Spleen (tissue), 11 donors: ENCODE measurements at regions not wholly inside any gene's neighbourhood (a gene's known extent, or its start where the extent isn't known, plus 50 kb on each side); places are given as distances from the start of the nearest gene placed in this dataset.
"Not testable (repeated sequence)": the region's sequence is repeated elsewhere in the genome, so short reads cannot be mapped to it uniquely, and the experiment has no call there.

Experiments used
- DNase-seq: peaks from one replicate; pipeline ENCODE4 v3.0.0-alpha.2; 2020
- H3K27ac ChIP-seq, 8 donors: fragments of 200-600 bp; sonication (generic) in 7 of 8; 1 replicate in 4 of 8; 2 replicates in 4 of 8; pipeline versions ENCODE4 v1.5.0 to v1.8.0; 2016 to 2021; ENCODE audit warnings: inconsistent platforms in 4 of 8, mild to moderate bottlenecking in 4 of 8, moderate library complexity in 1 of 8
- H3K27me3 ChIP-seq, 7 donors: fragments of 200-600 bp; sonication (generic) in 6 of 7; replicated peaks in 1 of 7; 1 replicate in 4 of 7; 2 replicates in 3 of 7; pipeline versions ENCODE4 v1.5.0 to v1.8.0; 2016 to 2021; ENCODE audit warnings: inconsistent platforms in 3 of 7, mild to moderate bottlenecking in 1 of 7
- H3K36me3 ChIP-seq, 6 donors: fragments of 200-600 bp; sonication (generic) in 5 of 6; 1 replicate in 4 of 6; 2 replicates in 2 of 6; pipeline versions ENCODE4 v1.5.0 to v1.8.0; 2016 to 2021; ENCODE audit warnings: inconsistent platforms in 2 of 6
- H3K4me1 ChIP-seq, 6 donors: fragments of 200-600 bp; sonication (generic) in 5 of 6; 1 replicate in 3 of 6; 2 replicates in 3 of 6; pipeline versions ENCODE4 v1.5.0 to v1.8.0; 2016 to 2021; ENCODE audit warnings: inconsistent platforms in 3 of 6
- H3K4me3 ChIP-seq, 8 donors: fragments of 200-600 bp; sonication (generic) in 7 of 8; 1 replicate in 4 of 8; 2 replicates in 4 of 8; pipeline versions ENCODE4 v1.5.0 to v1.8.0; 2016 to 2021; ENCODE audit warnings: inconsistent platforms in 4 of 8, mild to moderate bottlenecking in 4 of 8, moderate library complexity in 2 of 8
- H3K9me3 ChIP-seq, 8 donors: fragments of 200-600 bp; sonication (generic) in 7 of 8; 1 replicate in 4 of 8; 2 replicates in 4 of 8; pipeline versions ENCODE4 v1.5.0 to v1.8.0; 2016 to 2021; ENCODE audit warnings: inconsistent platforms in 4 of 8
- CTCF ChIP-seq, 11 experiments: fragments of 200-600 bp in 7 of 11; fragments of 450-650 bp in 4 of 11; sonication (generic) in 4 of 11; IDR thresholded peaks in 8 of 11; conservative IDR thresholded peaks in 3 of 11; 1 replicate in 7 of 11; 2 replicates in 4 of 11; pipeline versions ENCODE4 v1.4.0 to v1.8.0; 2016 to 2021; ENCODE audit warnings: antibody characterized with exemption in 11 of 11, inconsistent platforms in 4 of 11, mild to moderate bottlenecking in 1 of 11
- POLR2A ChIP-seq, 3 donors: fragments of 450-650 bp; IDR thresholded peaks; one replicate each; pipeline ENCODE4 v1.5.1; 2017; ENCODE audit warnings: antibody characterized with exemption in 3 of 3, mild to moderate bottlenecking in 1 of 3
- POLR2AphosphoS5 ChIP-seq, 3 donors: sonication (generic); formaldehyde crosslinking; IDR thresholded peaks; one replicate each; pipeline ENCODE4 v1.5.1; 2017; ENCODE audit warnings: antibody characterized with exemption in 3 of 3
- WGBS, 5 donors: extraction: QIAGEN DNeasy Blood & Tissue Kit in 3 of 5; methylation state at CpG; one replicate each; pipeline versions ENCODE4 v1.1.5 to v1.1.7; 2013 to 2018; 5-methylcytosine and 5-hydroxymethylcytosine counted together
- intact Hi-C: fragments of 100-400 bp; cut with DNase I; formaldehyde crosslinking; loops from one replicate; pipeline ENCODE4 v1.15.0; 2023; ENCODE audit warnings: low total_unique reads
- donor health status: healthy with polysubstance abuse.
- donor health status: DM: no; HTN: no; CAD: no; lungs with moderate emphysema.
- donor health status: DM: no; HTN: no; CAD: no.
- donor health status: Bipolar disorder and iron deficiency.
- donor health status: healthy.
- donor health status: DM: no; HTN: no; CAD: no.
- donor health status: DM: yes; HTN: yes; CAD: no.

GRCh38 chr14:97802430-97803373, 1005.5 kb downstream of the VRK1 start:
- no peak for DNase-seq
- Histone ChIP-seq H3K27me3 (no peaks in the 10 kb centered on the region), H3K4me1 (no peaks in the 10 kb centered on the region), H3K9me3 (no peaks in the 10 kb centered on the region), H3K36me3 (no peaks in the 10 kb centered on the region), H3K4me3 (no peak overlapping the region), H3K27ac (no peak overlapping the region)
- WGBS, 5 donors = 85 to 95% (median 91%) methylated on average over 8 of the region's 8 CpGs
- TF ChIP-seq CTCF (IDR thresholded peaks at IDR 0.05 in 8 of 11, conservative IDR thresholded peaks at IDR 0.05 in 3 of 11) = no peak
- TF ChIP-seq POLR2AphosphoS5 (IDR thresholded peaks at IDR 0.05) = no peak
- no peak for TF ChIP-seq POLR2A (IDR thresholded peaks at IDR 0.05)
- intact Hi-C loops = no loop called here

GRCh38 chr14:97804056-97804455, 1006.9 kb downstream of the VRK1 start:
- H3K27ac ChIP-seq = no peak overlapping the region
- no peak overlapping the region for H3K4me3 ChIP-seq
- no peaks in the 10 kb centered on the region for H3K27me3 ChIP-seq
- no peak for DNase-seq
- no peaks in the 10 kb centered on the region for H3K9me3 ChIP-seq
- no peak for TF ChIP-seq POLR2A (IDR thresholded peaks at IDR 0.05)
- no peak for TF ChIP-seq CTCF (IDR thresholded peaks at IDR 0.05 in 8 of 11, conservative IDR thresholded peaks at IDR 0.05 in 3 of 11)
- TF ChIP-seq POLR2AphosphoS5 (IDR thresholded peaks at IDR 0.05) = no peak
- no peaks in the 10 kb centered on the region for H3K4me1 ChIP-seq
- intact Hi-C loops = no loop called here
- H3K36me3 ChIP-seq = no peaks in the 10 kb centered on the region
- 88 to 94% (median 91%) methylated on average over 2 of the region's 2 CpGs for WGBS, 5 donors

GRCh38 chr14:97806891-97807290, 1009.7 kb downstream of the VRK1 start:
- Histone ChIP-seq H3K27ac (no peak overlapping the region), H3K4me3 (no peak overlapping the region), H3K4me1 (no peaks in the 10 kb centered on the region), H3K36me3 (no peaks in the 10 kb centered on the region), H3K27me3 (no peaks in the 10 kb centered on the region), H3K9me3 (no peaks in the 10 kb centered on the region)
- DNase-seq = no peak
- intact Hi-C loops = no loop called here
- 87 to 95% (median 89%) methylated on average over 9 of the region's 9 CpGs for WGBS, 5 donors
- TF ChIP-seq POLR2AphosphoS5 (IDR thresholded peaks at IDR 0.05) (no peak), CTCF (IDR thresholded peaks at IDR 0.05 in 8 of 11, conservative IDR thresholded peaks at IDR 0.05 in 3 of 11) (no peak), POLR2A (IDR thresholded peaks at IDR 0.05) (no peak)

GRCh38 chr14:97808541-97808940, 1011.4 kb downstream of the VRK1 start:
- H3K9me3 ChIP-seq = not testable (repeated sequence)
- WGBS, 5 donors = 92 to 99% (median 97%) methylated on average over 4 of the region's 4 CpGs

More at GRCh38 chr14:97808541-97808940, 1011.4 kb downstream of the VRK1 start:
- H3K27me3 ChIP-seq, H3K36me3 ChIP-seq, DNase-seq, H3K27ac ChIP-seq, H3K4me1 ChIP-seq, intact Hi-C loops, H3K4me3 ChIP-seq: not testable (repeated sequence)
